Neutrophil (primary cell): ENCODE measurements at regions not wholly inside any gene's neighbourhood (a gene's known extent, or its start where the extent isn't known, plus 50 kb on each side); places are given as distances from the start of the nearest gene placed in this dataset.

Experiments used
- H3K27ac ChIP-seq: fragments of 200-600 bp; sonication (generic); 2 replicates; pipeline ENCODE4 v1.5.1; 2016; ENCODE audit warnings: mild to moderate bottlenecking, moderate library complexity
- H3K27me3 ChIP-seq: fragments of 200-600 bp; sonication (generic); 2 replicates; pipeline ENCODE4 v1.6.0; 2016; ENCODE audit warnings: mild to moderate bottlenecking
- H3K36me3 ChIP-seq: fragments of 200-600 bp; sonication (generic); 2 replicates; pipeline ENCODE4 v1.5.1; 2017
- H3K4me1 ChIP-seq, 2 experiments: fragments of 200-600 bp in 1 of 2; sonication (generic) in 1 of 2; 1 replicate in 1 of 2; 2 replicates in 1 of 2; pipeline versions ENCODE4 v1.5.1 to v1.6.1; 2013 to 2016; ENCODE audit warnings: low read depth in 1 of 2, low read length in 1 of 2, mild to moderate bottlenecking in 1 of 2, moderate library complexity in 1 of 2; ENCODE audit not compliant: control insufficient read depth in 1 of 2, insufficient read depth in 1 of 2
- H3K4me3 ChIP-seq, 2 experiments: fragments of 200-600 bp in 1 of 2; sonication (generic) in 1 of 2; 1 replicate in 1 of 2; 2 replicates in 1 of 2; pipeline ENCODE4 v1.5.1; 2013 to 2016; ENCODE audit warnings: low read depth in 1 of 2, low read length in 1 of 2, mild to moderate bottlenecking in 1 of 2, moderate library complexity in 1 of 2
- H3K9me3 ChIP-seq: fragments of 200-600 bp; sonication (generic); 2 replicates; pipeline ENCODE4 v1.5.1; 2016
- TF ChIP-seq, protein P1 (sequence below): fragments of 200-600 bp; sonication (generic); IDR thresholded peaks from 2 replicates; pipeline ENCODE4 v1.5.1; 2016; ENCODE audit warnings: antibody characterized with exemption

DNA sequence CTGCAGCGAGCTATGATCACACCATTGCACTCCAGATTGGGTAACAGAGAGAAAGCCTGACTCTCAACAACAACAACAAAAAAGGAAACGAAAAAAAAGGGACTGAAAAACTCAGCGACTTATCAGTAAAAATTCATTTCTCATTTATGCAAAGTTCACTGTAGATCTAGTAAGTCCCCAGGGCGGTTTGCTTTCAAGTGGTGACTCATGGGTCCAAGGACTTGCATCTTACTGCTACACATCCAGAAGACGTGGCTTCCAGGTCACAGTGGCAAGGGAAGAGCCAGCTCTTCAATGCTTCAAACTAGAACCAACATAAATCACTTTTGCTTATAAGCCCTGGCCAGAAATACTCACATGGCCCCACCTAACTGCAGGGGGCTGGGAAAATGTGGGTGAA, 178.3 kb upstream of the AUTS2 start:
- Histone ChIP-seq H3K9me3 (no peaks in the 10 kb centered on the region), H3K4me3 (no peak overlapping the region), H3K36me3 (no peaks in the 10 kb centered on the region), H3K27ac (no peak overlapping the region), H3K4me1 (no peaks in the 10 kb centered on the region), H3K27me3 (no peaks in the 10 kb centered on the region)
- TF ChIP-seq, protein P1, sequence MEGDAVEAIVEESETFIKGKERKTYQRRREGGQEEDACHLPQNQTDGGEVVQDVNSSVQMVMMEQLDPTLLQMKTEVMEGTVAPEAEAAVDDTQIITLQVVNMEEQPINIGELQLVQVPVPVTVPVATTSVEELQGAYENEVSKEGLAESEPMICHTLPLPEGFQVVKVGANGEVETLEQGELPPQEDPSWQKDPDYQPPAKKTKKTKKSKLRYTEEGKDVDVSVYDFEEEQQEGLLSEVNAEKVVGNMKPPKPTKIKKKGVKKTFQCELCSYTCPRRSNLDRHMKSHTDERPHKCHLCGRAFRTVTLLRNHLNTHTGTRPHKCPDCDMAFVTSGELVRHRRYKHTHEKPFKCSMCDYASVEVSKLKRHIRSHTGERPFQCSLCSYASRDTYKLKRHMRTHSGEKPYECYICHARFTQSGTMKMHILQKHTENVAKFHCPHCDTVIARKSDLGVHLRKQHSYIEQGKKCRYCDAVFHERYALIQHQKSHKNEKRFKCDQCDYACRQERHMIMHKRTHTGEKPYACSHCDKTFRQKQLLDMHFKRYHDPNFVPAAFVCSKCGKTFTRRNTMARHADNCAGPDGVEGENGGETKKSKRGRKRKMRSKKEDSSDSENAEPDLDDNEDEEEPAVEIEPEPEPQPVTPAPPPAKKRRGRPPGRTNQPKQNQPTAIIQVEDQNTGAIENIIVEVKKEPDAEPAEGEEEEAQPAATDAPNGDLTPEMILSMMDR = no peak

DNA sequence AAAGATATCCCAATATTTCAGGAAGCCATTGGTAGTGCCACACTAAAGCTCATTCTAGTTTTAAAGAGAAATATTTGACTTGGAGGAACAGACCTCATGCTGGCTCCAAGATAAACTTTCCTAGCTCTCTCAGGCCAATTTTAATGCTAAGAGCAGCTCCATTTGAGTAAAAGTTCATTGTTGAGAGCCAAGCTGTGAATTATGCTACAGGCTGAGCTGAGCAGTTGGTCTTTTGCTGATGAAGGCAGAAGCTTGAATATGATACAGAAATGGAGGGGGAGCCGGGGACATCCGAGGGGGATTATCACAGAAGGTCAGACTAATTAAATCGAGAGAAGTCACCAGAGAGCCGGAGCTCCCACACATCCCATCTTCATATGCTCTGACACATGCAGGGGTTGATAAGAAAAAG, 175.7 kb upstream of the AUTS2 start:
- TF ChIP-seq, protein P1 = no peak
- Histone ChIP-seq H3K27ac (no peak overlapping the region), H3K27me3 (no peaks in the 10 kb centered on the region), H3K9me3 (no peaks in the 10 kb centered on the region), H3K4me1 (no peaks in the 10 kb centered on the region), H3K4me3 (no peak overlapping the region), H3K36me3 (no peaks in the 10 kb centered on the region)

DNA sequence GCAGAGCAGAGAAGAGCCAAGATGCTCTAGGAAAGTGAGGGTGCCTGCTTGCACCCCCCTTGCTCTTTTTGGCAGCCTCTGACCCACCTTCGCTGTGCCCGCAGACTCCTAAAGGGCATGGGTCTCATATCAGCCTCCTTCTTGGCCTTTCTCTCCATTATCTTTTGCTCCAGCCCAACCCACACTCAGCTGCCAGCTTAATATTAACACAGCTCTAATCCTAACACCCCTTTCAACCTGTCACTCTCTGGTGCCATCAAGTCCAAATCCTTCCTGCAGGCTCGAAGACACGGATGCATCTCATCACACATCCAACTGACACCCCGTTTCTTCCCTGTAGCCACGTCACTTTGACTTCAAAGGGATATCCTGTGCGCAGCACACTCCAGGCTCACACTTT, 171.6 kb upstream of the AUTS2 start:
- Histone ChIP-seq H3K9me3 (no peaks in the 10 kb centered on the region), H3K27me3 (peaks cover 33% of the 10 kb centered on the region), H3K4me3 (no peak overlapping the region), H3K36me3 (no peaks in the 10 kb centered on the region), H3K4me1 (no peaks in the 10 kb centered on the region), H3K27ac (no peak overlapping the region)
- TF ChIP-seq, protein P1 = no peak

DNA sequence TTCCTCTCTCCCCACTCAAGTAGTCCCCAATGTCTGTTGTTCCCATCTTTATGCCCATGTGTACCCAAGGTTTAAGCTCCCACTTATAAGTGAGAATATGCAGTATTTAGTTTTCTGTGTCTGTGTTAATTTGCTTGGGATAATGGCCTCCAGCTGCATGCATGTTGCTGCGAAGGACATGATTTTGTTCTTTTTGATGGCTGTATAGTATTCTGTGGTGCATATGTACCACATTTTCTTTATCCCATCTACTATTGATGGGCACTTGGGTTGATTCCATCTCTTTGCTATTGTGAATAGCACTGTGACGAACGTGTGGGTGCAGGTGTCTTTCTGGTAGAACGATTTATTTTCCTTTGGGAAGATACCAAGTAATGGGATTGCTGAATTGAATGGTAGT, 170.2 kb upstream of the AUTS2 start:
- Histone ChIP-seq H3K4me3 (no peak overlapping the region), H3K36me3 (no peaks in the 10 kb centered on the region), H3K27ac (no peak overlapping the region), H3K4me1 (no peaks in the 10 kb centered on the region), H3K27me3 (peaks cover 38% of the 10 kb centered on the region), H3K9me3 (no peaks in the 10 kb centered on the region)
- TF ChIP-seq, protein P1 = no peak

DNA sequence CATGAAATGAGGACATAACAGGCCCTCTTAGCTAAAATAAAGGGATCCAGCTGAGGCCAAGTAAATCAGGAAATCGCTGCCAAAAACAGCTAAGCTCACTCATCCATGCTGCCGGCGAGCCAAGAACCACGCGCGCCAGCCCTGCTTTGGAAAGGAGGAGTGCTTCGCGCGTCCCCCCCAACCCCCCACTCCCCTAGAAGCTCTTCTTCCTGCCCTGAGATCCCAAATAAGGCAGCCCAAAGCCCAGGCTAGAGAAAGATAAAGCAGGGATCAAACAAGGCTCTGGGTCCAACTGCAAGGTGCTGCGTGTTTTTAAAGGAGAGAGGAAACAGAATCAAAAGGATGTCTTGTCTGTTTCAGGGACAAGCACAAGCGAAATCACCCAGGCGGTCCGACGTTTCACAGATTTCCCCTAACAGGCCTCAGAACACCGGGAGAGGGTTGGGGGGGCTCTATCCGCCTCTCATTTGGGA, 168.3 kb upstream of the AUTS2 start:
- Histone ChIP-seq H3K27ac (no peak overlapping the region), H3K4me1 (no peaks in the 10 kb centered on the region), H3K27me3 (peaks cover 38% of the 10 kb centered on the region), H3K4me3 (no peak overlapping the region), H3K9me3 (no peaks in the 10 kb centered on the region), H3K36me3 (no peaks in the 10 kb centered on the region)
- TF ChIP-seq, protein P1 = no peak
